T-helper 2 cell (primary cell): ENCODE measurements at regions not wholly inside any gene's neighbourhood (a gene's known extent, or its start where the extent isn't known, plus 50 kb on each side); places are given as distances from the start of the nearest gene placed in this dataset.
A peak's percentile ranks its signal among the peaks of the same experiment; 100 is the strongest.

Experiments used
- DNase-seq, 5 experiments: peaks; one replicate each; pipeline versions ENCODE4 v3.0.0 to v3.0.0-alpha.2; 2012 to 2022

DNA sequence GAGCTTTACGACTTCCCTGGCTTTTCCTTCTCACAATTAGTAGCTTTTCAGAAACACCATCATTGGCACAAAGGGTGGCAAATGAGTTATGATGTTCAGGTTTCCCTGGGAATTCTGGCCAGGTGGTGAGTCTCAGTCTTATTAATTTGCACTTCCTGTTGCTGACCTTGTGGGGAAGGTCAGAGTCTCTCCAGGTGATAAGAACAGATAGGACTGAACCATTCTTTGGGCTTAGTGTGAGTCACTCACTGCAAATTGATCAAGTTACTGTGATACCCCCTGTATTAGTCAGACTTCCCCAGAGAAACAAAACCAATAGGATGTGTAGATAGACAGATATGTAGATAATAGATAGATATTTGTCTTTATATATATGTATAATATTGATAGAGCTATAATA lies 53.8 kb upstream of the RANBP3L start:
- DNase-seq, result no peak

DNA sequence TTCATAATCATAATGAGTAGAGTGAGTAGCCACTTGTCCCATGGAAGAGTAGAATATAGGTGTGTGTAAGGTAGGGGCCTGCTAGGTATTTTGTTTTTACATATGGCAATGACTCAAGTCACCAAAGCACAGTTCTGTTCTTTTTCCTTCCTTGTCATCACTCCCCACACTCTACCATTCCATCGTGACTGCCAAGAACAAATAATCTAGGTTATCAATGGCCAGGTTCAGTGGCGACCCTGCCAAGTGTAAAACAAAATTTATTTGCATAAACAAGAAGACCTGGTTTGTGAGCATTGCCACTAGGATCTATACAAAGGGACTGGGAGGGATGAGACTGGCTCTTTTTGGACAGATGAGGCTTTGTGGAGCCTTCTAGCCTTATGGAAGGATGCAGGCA lies 55.2 kb upstream of the RANBP3L start:
- no peak for DNase-seq

DNA sequence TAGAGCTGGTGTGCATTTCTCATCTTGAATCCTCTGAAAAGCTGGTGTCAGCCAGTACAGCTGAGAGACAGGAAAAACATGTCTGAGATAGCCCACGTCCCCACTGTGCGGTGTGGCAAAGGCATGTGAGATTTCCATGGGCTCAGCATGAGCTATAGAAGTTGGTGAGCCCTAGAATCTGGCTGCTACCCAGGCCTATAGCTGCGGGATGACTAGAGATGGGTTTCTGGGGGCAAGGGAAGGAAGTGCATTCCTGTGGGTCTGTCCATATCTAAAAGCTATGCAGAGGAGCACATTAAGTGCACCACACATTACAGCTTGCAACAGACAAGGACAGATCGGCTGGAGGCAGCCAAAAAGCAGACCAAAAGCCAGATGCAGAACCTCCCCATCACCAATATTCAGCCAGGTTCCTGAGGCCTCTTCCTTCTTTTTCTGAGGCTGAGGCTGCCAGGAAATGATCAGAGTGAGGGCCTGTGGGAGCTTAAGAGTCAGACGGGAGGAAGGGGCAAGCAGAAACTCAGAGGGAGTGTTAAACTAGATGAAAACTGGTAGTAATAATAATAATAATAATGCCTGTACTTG lies 55.8 kb upstream of the RANBP3L start:
- no peak for DNase-seq

DNA sequence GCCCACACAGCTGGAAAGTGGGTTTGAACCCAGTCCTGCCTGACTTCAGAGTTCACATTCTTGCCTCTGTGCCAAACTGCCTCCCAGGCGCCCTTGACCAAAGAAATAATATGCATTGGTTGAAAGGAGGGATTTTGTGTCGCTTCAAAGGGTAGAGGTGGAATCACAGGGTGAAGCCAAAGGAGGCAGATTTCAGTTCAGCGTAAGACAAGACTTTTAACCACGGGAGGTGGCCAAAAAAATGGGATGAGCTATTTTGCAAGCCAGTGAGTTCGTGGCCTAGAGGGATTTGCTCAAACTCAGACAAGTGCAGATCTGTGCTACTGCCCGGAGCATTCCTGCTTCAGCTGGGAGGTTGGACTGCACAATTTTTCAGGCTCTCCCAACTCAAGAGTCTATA lies 57.6 kb upstream of the RANBP3L start:
- DNase-seq, result no peak

- peak in 1 of 5 experiments; percentile 6 for DNase-seq
Observed at GRCh38 chr5:36360307-36360706, 58.6 kb upstream of the RANBP3L start.

DNA sequence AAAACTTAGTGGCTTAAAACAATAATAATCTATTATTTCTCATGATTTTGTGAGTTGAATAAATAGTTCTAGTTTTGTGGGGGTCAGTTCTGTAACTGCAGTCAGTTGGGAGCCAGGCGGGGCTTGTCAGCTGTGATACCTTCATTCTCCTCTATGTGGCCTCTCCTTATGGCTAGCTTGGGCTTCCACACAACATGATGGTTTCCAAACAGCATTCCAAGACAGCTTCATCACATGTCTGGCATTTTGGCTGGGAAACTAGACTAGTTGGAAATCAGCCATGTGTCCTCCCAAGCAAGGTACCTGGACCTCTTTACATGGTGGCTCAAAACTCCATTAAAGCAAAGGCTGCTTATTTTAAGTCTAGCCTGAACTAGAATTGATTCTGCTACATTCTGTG lies 61.4 kb upstream of the RANBP3L start:
- DNase-seq, result no peak

DNA sequence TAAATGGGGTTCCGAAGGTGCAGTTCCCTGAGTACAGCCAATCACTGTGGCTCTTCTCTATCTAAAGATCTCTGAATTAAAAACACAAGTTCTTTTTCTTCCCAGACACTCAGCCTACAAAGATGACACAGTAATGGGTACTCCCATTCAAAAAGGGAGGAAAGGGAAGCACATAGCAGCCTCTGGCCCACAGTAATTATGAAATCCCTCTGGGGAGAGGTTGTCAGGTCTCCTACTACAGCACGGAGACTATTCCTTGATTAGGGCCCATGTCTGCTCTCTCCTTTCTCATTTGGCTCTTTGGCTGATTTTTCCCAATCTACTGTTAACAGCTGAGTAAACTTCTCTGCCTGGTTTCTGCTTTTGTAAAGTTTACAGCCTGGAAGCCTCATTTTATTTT lies 62.0 kb upstream of the RANBP3L start:
- DNase-seq, result no peak

DNA sequence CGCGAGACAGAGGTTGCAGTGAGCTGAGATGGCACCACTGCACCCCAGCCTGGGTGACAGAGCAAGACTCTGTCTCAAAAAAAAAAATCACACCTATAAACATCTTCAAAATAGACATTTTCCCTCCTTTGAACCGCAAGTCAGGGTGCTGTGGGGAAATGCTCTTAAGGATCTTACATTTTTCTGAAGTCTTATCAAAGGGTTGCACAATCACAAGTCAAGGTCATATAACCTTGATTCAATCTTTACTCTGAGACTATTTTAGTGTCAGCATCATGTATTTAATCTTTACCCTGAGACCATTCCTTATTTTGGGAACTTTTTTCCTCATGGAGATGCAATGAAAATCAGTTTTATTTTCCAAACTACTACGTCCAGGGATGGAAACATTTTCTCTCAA lies 62.8 kb upstream of the RANBP3L start:
- no peak for DNase-seq

DNA sequence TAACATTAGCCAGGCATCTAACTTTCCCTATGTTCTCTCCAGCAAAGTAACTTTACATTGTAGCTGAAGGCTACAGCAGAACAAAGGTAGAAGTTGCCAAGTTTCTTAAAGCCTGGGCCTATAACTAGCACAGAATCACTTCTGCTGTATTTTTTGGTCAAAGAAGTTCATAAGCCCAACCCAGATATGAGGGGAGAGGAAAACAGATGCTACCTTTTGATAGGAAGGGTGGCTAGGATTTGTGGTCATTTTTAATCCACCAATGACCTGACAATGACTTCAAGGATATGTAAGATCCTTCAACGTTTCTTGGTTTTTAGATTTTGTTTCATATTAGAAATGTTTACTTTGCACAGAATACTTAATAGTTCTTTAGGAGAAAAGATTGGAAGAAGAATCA lies 64.2 kb upstream of the RANBP3L start:
- no peak for DNase-seq

DNA sequence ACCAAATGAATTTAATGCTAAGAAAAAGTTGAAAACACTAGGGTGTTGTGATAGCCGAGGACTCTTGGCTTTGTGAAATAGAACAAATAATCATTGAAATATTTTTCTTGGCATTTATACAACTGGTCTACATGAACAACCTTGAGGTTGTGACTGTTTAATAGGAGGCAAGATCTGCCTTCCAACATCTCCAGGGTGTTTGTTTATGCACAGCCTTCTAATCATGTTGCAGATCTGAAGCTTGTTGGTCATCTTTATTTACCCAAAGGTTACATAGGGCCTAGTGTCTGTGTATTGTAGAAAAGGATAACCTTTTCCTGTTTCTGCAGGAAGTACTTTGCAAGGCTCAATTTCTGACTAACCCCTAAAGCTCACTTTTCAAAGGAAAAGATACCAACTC lies 65.2 kb upstream of the RANBP3L start:
- DNase-seq, result no peak

- DNase-seq, result no peak
Observed at GRCh38 chr5:36367524-36367923, 65.8 kb upstream of the RANBP3L start.

DNA sequence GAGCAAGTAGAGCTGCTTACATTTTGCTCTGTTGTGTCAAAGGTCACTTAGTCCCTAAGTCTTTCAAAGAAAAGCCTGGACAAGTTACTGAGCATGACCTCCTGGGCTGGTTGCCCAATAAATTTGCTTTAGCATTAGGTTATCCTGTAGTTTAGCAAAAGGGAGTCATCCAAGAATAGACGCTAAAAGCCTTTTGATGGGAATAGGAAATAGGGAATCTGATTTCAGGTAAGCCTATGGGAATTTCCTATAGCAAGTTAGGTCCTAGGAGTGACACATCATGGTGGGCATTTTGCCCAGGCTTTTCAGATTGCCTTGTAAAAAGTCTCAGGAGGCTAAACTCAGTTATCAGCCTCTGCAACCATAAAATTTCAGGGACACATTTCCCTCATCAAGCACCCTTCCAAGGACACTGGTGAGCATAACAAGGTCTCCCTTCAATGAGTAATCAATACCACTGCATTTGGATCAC lies 67.6 kb upstream of the RANBP3L start:
- DNase-seq, result no peak

GRCh38 chr5:36370073-36370472 lies 68.4 kb upstream of the RANBP3L start:
- no peak for DNase-seq

GRCh38 chr5:36371366-36371765 lies 69.7 kb upstream of the RANBP3L start:
- DNase-seq, result no peak

- DNase-seq, result no peak
Observed at GRCh38 chr5:36373527-36374086, 71.9 kb upstream of the RANBP3L start.

- no peak for DNase-seq
Observed at GRCh38 chr5:36374266-36374862, 72.7 kb upstream of the RANBP3L start.

GRCh38 chr5:36377192-36377591 lies 75.5 kb upstream of the RANBP3L start:
- no peak for DNase-seq

DNA sequence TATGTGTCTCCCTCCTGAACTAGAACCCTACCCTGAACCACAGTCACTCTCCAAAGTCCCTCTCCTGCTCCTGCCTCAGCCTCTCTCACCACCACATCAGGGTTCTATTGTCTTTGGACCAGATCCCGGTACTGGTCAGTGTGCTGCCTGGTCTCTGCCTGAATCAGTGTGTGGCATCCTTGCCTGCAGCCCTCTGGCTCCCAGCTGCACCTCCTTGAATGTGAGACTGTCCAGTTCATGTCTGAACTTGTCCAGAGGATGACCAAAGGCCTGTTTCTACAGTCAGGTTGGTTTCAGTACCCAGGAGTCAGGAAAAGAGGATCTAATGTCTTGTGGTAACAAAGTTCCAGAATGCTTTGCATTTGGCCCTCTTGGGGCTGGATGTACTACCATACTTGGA lies 76.8 kb upstream of the RANBP3L start:
- no peak for DNase-seq

DNA sequence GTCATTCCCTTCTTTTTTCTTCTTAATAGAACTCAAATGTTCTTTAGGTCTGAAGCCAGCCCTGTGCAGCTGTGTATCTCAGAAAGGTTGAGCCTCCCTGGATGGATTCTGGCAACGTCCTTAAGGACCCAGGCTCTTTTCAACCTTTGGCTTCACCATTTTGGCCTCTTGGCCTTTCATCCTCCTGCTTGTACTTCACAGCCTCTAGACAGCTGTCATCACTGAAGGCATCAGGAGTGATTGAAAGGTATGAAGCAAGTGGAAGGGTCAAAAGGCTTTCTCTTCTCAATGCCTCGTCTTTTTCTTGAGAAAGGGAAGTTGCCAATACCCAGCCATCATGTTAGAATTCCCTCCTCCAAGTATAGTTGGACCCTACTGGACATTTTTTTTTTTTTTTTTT lies 81.2 kb upstream of the RANBP3L start:
- no peak for DNase-seq

- DNase-seq, result no peak
Observed at GRCh38 chr5:36383942-36384341, 82.2 kb upstream of the RANBP3L start.

- no peak for DNase-seq
Observed at GRCh38 chr5:36384845-36385244, 83.1 kb upstream of the RANBP3L start.

DNA sequence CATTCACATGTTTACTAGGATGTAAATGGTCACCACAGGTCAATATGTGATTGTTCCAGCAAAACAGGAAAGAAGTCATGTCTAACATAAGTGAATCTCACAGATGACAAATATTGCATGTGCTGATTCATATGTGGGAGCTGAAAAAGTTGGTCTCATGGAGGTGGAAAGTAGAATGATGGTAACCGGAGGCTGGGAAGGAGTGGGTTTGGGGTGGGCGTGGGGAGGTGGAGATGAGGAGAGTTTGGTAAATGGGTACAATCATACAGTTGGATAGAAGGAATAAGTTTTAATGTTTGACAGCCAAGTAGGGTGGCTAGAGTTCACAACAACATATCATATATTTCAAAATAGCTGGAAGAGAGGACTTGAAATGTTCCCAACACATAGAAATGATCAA lies 83.8 kb upstream of the RANBP3L start:
- DNase-seq, result no peak

DNA sequence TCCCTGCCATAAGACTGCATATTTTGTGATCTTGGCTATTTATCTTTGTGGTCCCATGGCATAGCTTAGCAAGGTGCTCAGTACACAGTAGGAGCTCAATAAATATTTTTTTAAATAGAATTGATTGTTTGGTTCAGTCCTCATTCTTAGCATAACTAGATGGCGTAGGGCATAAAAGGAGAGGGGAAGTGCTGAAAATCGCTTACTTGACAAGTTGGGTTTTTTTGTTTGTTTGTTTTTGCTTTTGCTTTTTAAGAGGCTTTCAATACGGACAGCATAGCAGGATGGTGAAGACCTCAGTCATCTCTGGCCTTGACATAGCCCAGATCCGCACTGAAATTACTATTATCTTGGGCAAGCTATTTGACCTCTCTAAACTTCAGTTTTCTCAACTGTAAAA lies 86.6 kb upstream of the RANBP3L start:
- no peak for DNase-seq

DNA sequence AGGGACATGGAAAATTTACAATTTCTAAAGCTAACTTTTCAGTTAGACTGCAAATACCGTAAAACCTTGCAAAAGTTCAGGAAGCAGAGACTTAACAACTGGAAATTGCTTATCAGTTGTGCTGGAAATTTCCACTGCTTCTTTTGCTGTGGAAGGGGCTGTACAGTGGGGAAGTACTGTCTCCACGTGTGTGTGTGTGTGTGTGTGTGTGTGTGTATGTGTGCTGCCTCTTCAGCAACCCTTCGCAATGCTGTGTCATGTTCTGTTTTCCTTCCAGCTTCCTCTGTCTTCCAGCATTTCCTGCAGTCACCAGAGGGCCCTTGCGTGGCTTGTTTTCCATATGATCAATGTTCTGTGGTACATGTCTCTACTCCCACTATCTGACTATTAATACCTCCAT lies 87.5 kb upstream of the RANBP3L start:
- DNase-seq, result no peak

GRCh38 chr5:36390640-36391039 lies 88.9 kb upstream of the RANBP3L start:
- DNase-seq, result no peak
